ENCODE measurements at regions not wholly inside any gene's neighbourhood (a gene's known extent, or its start where the extent isn't known, plus 50 kb on each side); places are given as distances from the start of the nearest gene placed in this dataset.

DNA sequence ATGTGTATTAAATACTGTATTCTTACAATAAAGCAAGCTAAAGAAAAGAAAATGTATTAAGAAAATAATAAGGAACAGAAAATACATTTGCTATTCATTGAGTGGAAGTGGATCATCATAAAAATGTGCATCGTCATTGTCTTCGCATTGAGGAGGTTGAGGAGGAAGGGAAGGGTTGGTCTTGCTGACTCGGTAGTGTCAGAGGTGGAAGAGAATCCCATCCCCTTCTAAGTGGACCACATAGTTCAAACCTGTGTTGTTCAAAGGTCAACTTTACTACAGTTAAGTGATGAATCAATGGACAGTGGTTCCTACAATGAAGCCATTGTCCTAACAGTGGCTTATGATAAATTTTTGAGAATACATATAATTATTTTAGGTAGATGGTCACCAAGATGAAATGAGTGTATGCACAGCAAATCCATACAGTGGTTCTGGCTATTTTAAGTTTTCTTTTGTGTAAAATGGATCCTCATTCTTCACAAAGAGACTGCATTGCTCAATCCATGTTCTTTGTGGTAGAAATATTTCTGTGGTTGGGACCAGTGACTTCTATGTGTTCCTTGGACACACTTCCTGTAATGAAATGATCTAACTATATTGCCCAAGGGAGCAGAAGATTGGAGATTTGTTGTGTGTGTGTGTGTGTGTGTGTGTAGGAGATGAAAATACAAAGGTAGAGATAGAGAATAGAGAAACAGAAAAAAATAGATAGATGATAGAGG, 556.4 kb upstream of the AMELY start:
- DNase-seq = no peak
- in situ Hi-C loops (cut with MboI; ENCODE audit: low pct_unique_long_range_greater_than_20kb, low sequenced_read_pairs) = no loop called here

DNA sequence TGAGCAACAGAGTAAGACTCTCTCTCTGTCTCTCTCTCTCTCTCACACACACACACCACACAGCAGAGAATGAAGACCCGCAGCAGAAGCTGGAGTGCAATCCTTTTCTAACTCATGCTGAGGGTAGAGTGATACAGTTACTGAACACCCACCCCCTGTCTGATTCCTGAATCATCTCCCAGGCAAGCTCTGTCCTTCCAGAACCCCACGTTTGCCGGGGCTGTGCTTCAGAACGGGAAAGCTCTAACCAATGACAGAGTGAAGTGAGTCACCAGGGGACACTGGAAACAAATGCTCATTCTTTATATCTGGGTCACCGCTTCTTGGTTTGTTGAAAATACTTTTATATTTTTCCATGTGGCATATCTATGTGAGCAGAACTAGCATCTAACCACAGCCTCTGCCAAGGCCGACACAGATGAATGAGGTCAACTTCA, 553.7 kb upstream of the AMELY start:
- in situ Hi-C loops (cut with MboI; ENCODE audit: low pct_unique_long_range_greater_than_20kb, low sequenced_read_pairs) = no loop called here
- DNase-seq = no peak

GRCh38 chrY:7464742-7465141, 553.2 kb upstream of the AMELY start:
- in situ Hi-C loops (cut with MboI; ENCODE audit: low pct_unique_long_range_greater_than_20kb, low sequenced_read_pairs) = no loop called here
- DNase-seq = no peak

DNA sequence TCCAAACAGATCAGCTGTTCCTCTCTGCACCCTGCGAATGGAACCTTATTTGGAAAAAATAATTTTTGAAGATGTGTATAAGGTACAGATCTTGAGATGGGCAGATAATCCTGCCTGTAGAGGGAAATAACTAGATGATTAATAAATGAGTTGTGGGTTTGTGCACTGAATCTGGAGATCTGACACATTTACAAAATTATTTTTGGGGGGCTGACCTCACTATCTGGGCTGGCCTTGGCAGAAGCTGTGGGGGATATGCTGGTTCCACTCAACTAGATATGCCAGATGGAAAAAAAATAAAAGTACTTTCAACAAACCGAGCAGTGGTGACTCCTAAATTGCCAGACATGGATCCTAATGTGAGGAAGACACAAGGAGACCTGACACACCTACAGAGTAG, 552.2 kb upstream of the AMELY start:
- DNase-seq = no peak
- in situ Hi-C loops (cut with MboI; ENCODE audit: low pct_unique_long_range_greater_than_20kb, low sequenced_read_pairs) = no loop called here

DNA sequence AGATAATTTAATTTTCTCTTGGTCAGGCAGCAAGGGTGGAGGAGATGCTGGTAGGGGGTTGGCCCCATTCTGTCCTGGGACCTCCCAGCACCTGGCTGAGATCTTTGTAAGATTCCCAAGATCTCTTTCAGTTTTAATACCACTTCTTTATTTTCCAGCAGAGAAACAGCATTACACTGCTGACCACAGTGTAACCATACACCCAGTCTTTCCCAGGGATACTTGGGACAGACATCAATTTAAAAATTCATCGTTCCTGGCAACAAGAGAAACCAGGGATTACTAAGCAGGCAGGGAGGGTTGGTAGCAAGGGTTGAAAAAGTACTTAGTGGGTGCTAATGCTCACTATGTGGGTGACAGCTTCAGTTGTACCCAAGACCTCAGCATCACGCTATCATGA, 551.6 kb upstream of the AMELY start:
- no peak for DNase-seq
- in situ Hi-C loops (cut with MboI; ENCODE audit: low pct_unique_long_range_greater_than_20kb, low sequenced_read_pairs) = no loop called here

- in situ Hi-C loops (cut with MboI; ENCODE audit: low pct_unique_long_range_greater_than_20kb, low sequenced_read_pairs) = no loop called here
- DNase-seq = no peak
Measured at GRCh38 chrY:7462657-7463056, 551.1 kb upstream of the AMELY start.

- no peak for DNase-seq
- in situ Hi-C loops (cut with MboI; ENCODE audit: low pct_unique_long_range_greater_than_20kb, low sequenced_read_pairs) = no loop called here
Measured at GRCh38 chrY:7461873-7462525, 550.4 kb upstream of the AMELY start.

DNA sequence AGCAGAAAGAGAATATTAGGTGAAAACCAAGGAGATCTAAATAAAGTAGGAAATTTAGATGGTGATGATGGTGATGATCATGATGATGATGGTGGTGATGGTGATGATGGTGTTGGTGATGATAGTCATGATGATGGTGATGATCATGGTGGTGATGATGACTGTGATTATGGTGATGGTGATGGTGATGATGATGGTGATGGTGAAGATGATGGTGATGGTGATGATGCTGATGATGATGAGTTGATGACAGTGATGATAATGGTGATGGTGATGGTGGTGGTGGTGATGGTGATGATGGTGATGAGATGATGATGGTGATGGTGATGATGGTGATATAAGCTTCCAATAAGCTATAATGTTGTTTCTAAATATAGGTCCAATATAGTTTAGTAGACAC, 548.2 kb upstream of the AMELY start:
- DNase-seq = no peak
- in situ Hi-C loops (cut with MboI; ENCODE audit: low pct_unique_long_range_greater_than_20kb, low sequenced_read_pairs) = no loop called here

- in situ Hi-C loops (cut with MboI; ENCODE audit: low pct_unique_long_range_greater_than_20kb, low sequenced_read_pairs) = no loop called here
- no peak for DNase-seq
Measured at GRCh38 chrY:7458301-7459078, 546.9 kb upstream of the AMELY start.

- in situ Hi-C loops (cut with MboI; ENCODE audit: low pct_unique_long_range_greater_than_20kb, low sequenced_read_pairs) = no loop called here
- DNase-seq = no peak
Measured at GRCh38 chrY:7457286-7458015, 545.9 kb upstream of the AMELY start.

DNA sequence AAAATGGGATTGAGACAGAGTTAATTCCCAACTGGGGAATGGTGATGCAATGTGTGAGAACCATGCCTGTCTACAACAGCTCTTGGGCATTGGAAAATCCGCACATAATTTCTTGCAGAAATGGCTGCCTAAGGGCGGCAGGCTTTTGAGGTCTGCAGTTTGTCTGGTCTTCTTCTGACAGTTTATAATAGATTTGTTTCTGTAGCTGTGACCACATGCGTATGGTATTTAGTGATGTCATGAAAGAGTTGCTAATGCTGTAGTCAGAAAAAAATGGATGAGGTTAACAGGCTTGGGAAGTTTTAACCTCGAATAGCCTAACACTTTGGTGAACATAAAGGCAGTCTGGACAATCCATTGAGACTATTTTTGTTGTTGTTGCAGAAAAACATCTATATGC, 544.1 kb upstream of the AMELY start:
- in situ Hi-C loops (cut with MboI; ENCODE audit: low pct_unique_long_range_greater_than_20kb, low sequenced_read_pairs) = no loop called here
- no peak for DNase-seq

DNA sequence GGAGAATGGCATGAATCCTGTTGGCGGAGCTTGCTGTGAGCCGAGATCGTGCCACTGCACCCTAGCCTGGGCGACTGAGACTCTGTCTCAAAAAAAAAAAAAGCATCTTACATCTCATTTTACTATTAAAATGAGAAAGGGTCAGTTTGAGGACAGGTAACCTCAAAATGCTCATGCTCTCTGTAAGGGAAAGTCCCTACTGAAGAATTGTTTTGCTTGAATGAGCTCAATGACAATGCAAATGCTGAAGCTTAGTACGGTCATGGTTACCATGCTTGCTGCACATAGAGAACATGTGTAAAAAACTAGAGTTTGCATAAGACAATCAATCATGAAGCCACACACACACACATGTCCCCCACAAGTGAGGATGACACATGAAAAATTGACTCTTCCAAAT, 541.8 kb upstream of the AMELY start:
- in situ Hi-C loops (cut with MboI; ENCODE audit: low pct_unique_long_range_greater_than_20kb, low sequenced_read_pairs) = no loop called here
- no peak for DNase-seq

GRCh38 chrY:7452246-7452645, 540.7 kb upstream of the AMELY start:
- in situ Hi-C loops (cut with MboI; ENCODE audit: low pct_unique_long_range_greater_than_20kb, low sequenced_read_pairs) = no loop called here
- DNase-seq = no peak

DNA sequence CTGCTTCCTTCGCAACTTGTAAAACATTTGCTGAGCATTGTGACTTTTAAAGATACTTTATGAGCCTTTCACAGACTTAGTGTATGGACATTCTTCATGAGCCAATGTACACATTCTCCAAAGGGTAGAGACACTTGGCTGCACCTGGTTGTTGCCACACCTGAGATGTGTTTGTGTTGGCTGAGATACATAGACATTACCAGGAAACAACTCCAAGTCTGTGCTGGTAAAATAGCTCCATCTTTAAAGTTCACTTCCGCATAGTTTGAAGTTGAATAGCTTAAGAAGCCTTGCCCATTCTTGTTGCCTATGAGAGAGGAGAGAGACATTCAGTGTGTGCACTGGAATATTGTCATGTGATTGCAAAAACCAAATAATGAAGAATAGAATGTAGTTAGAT, 538.3 kb upstream of the AMELY start:
- no peak for DNase-seq
- in situ Hi-C loops (cut with MboI; ENCODE audit: low pct_unique_long_range_greater_than_20kb, low sequenced_read_pairs) = no loop called here

DNA sequence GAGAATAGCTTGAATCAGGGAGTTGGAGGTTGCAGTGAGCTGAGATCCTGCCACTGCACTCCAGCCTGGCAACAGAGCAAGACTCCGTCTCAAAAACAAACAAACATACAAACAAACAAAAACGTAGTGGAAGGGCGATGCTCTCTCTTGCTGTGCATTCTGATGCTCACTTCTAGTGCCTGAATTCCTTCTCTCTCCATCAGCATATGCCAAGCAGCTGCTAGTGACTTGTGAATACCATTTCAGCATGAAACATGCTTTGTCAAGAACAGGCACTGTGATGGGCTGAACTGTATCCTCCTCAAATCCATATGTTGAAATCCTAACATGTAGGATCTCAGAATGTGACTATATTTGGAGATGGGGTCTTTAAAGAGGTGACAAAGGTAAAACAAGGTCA, 537.1 kb upstream of the AMELY start:
- DNase-seq = no peak
- in situ Hi-C loops (cut with MboI; ENCODE audit: low pct_unique_long_range_greater_than_20kb, low sequenced_read_pairs) = no loop called here

GRCh38 chrY:7447881-7448516, 536.4 kb upstream of the AMELY start:
- in situ Hi-C loops (cut with MboI; ENCODE audit: low pct_unique_long_range_greater_than_20kb, low sequenced_read_pairs) = no loop called here
- no peak for DNase-seq

DNA sequence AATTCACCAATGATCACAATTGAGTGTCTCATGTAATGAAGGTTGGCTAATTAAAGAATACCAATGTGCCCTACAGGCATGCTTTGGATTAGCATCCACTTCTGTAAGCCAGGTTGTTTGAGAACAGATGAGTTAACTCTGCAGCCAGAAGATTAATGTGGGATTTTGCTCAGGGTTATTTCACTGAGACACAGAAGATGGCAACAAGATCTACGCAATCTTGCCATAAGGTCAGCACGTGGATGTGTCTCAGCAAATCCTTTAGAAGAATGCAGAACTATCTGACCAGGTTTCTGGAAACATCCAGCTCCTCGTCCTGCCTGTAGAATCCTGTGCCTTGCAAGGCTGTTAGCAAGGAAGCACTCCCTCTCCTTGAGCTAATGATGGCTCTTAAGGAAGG, 532.6 kb upstream of the AMELY start:
- in situ Hi-C loops (cut with MboI; ENCODE audit: low pct_unique_long_range_greater_than_20kb, low sequenced_read_pairs) = no loop called here
- no peak for DNase-seq

DNA sequence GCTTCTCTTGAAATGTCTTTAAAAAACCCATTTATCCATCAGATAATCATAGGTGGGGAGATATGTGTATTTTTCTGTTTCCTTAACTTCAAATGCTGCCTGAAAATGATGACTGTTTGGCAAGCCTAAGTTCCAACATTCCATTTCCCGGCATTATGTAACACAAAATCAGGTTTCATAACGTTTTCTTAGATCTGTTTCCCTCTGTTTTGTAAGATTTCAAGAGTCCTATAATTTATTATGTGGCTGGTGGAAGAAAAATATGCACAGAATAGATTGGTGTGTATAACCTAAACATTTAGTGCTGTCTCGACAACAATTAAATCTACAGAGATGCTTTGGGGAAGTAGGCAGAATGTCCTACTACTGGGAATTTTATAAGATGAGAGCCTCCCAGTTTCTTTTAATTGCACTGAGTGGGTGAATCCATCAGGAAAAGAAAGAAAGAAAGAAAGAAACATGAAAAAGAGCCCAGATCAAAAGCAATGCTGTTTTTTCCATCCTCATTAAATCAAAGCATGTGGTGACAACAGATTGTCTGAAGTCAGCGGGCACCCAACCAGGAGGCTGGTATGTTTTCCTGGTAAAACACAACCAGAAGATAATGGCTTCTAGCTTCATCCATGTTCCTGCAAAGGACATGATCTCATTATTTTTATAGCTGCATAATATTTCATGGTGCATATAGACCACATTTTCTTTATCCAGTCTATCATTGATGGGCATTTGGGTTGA, 529.4 kb upstream of the AMELY start:
- in situ Hi-C loops (cut with MboI; ENCODE audit: low pct_unique_long_range_greater_than_20kb, low sequenced_read_pairs) = no loop called here
- DNase-seq = no peak

DNA sequence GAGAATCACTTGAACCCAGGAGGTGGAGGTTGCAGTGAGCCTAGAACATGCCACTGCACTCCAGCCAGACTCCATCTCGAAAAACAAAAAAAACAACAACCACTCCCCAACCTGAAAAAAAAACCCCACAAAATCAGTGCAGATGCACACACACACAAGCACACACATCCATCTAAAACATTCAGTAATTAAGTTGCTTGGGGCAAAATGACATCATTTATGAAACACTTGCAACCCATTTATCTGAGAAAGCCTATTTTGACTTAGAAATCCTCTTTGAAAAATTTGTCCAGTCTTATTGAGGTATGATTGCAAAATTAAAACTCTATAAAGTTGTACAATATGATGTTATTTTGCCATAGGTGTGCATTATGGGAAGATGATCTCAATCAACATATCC, 525.5 kb upstream of the AMELY start:
- in situ Hi-C loops (cut with MboI; ENCODE audit: low pct_unique_long_range_greater_than_20kb, low sequenced_read_pairs) = no loop called here
- DNase-seq = no peak
